Activated CD4-positive, alpha-beta T cell treated with anti-CD3 and anti-CD28 coated beads, Interleukin-2, Interleukin-4, amounts not matched to agents 100 ng/mL and 50 ng/mL, durations not matched to agents 16 hours and 8 hours (primary cell): ENCODE measurements at regions not wholly inside any gene's neighbourhood (a gene's known extent, or its start where the extent isn't known, plus 50 kb on each side); places are given as distances from the start of the nearest gene placed in this dataset.

Source experiments
- DNase-seq: peaks from one replicate; pipeline ENCODE4 v3.0.0-alpha.2; 2020; ENCODE audit warnings: low spot score

DNA sequence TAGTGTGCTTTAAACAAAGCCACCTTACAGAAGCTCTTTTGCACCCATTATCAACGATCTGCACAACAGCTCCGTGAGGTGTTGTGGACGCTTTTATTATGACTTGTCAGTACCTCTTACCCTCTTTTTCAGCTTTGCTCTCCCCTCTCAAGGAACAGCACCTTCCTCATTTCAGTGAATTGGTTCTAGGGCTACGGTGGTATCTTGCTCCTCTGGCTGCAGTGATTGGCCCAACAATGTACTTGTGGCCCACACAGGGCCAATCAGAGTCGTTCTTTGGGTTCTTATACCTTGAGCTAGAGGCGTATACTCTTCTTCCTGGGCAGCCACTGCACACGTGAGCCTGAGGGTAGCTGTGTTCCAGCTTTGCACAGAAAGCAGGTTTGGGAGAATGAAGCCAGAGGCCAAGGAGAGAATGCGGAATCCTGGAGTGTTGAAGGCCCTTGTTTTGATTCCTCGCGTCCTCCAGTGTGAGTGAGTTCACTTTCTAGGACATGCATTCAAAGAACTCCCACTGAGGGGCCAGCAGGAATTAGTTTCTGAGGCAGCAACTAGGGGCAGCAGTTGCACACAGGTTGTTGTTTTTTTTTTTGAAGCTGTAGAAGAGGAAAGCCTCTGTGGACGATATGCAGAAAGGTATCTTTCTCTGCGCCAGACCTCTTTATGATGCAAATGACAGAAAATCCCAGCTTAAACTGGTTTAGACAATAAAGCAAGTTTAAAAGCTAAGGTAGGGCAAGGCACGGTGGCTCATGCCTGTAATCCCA is 49.8 kb upstream of the PDZD8 start:
- DNase-seq = no peak
